HG02981 (cell line): ENCODE measurements at regions not wholly inside any gene's neighbourhood (a gene's known extent, or its start where the extent isn't known, plus 50 kb on each side); places are given as distances from the start of the nearest gene placed in this dataset.

Experiments used
- ATAC-seq: cut with Tn5 transposase; IDR thresholded peaks from one replicate; pipeline ENCODE4 v1.9.1; 2021; ENCODE audit warnings: mild to moderate bottlenecking, moderate library complexity; ENCODE audit not compliant: unreplicated experiment

DNA sequence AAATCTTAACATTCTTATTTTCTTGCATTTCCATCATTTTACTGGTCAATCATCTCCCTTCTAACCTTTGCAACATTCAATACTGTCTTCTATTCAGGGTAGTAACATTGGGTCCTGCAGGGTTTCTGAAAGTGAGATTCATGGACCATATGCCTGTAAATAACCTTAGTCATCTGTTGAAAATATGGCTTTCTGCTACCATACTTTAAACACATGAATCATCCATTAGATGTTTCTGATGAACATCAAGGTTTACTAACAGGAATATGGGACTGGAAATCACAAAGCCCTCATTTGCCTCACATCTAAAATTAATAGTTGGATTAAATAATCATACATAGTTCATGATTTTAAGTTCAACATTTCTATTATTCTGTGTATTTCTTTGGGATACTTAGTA, 475.9 kb upstream of the MARCKS start:
- no peak for ATAC-seq

- peak; percentile 87 for ATAC-seq
Observed at GRCh38 chr6:113381959-113382358, 475.2 kb upstream of the MARCKS start.

DNA sequence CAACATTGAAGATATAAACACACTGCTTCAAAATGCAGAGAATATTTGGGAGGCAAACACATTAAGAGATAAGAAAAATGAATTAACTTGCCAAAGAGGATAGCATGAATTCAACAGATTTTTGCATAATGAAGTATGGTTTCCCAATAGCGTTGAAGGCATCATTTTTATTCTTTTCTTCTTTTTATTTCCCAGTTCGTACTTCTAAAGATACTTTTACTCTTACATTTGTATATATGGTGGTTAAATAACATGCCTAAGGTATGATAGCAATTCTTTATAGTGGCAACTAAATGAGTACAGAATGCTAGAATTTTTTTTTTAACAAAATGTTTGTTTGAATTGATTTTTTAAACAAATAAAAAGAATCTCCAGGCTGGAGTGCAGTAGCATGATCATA, 473.4 kb upstream of the MARCKS start:
- no peak for ATAC-seq

- ATAC-seq, result no peak
Observed at GRCh38 chr6:113385020-113385431, 472.1 kb upstream of the MARCKS start.

DNA sequence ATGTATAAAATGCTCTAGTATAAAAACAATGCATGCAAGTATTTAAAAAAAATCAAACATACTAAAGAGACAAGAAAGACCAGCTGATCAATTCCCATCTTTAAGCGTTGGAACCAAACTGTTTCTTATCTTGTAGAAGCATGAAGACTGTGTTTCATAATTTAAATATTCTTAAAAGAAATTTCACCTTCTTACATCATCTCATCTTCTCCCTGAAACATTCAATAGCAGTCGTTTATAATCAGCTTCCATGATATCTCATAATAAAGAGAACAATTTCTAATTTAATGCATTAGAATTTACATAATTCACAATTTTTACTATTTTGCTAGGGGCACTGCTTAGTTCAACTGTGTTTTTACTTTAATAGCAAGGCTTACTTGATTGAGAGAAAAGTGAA, 468.1 kb upstream of the MARCKS start:
- ATAC-seq, result no peak

DNA sequence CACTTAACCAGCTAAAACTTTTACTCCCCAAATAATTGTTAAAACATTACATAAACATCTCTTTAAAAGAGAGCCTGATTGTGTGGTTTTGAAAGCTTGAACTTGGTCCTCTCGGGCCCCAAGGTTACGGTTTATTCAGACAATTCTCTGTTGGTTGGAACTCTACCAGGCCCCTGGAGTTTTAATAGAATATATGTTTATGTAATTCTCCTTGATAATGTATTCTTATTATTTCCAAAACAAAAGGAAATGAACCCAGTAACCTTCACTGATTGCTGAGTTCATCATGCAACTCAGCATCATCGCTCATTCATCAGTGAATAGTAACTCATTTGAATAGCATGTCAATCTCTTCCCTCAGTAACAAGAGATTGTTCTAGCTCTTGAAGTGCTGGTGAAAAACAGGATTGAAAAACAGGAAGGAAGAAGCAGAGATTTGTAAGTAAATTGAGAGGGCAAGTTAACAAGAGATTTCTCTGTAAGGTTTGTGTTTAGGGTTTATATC, 464.5 kb upstream of the MARCKS start:
- no peak for ATAC-seq

- ATAC-seq, result no peak
Observed at GRCh38 chr6:113394216-113394615, 462.9 kb upstream of the MARCKS start.

GRCh38 chr6:113394729-113395128, 462.4 kb upstream of the MARCKS start:
- ATAC-seq, result no peak

GRCh38 chr6:113396730-113397129, 460.4 kb upstream of the MARCKS start:
- ATAC-seq, result no peak

DNA sequence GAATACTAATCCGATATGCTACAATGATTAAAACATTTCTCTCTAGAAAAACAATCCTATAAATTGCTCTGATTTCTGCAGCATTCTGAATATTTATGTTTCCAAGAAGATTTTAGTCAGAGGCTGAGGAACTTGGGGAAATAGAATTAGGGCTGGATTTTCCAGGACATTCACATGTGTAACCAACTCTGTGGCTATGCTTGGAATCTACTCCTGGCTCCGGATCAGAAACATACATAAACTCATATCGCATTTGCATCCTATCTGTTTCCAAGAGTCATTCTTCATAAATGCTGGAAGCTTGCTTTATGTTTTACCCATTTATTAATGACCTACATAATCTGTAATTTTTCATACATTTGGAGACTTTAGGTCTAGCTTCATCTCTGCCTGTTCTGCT, 459.9 kb upstream of the MARCKS start:
- no peak for ATAC-seq

DNA sequence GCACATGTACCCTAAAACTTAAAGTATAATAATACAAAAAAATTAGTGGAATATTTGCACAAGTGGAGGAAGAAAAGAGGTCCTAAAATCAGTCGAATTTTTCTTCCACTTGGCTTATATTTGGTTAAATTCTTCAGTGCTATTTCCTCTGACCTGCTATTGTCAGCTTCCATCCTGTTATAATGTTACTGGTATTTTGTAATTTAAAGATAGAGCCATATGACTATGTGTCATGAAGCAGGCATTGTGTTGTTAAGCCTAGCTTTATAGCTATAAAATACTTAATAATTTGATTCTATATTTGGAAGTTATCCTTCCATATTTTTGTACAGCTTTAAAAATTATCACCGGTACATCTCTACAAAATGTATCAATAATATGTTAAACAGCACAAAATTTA, 455.9 kb upstream of the MARCKS start:
- no peak for ATAC-seq

DNA sequence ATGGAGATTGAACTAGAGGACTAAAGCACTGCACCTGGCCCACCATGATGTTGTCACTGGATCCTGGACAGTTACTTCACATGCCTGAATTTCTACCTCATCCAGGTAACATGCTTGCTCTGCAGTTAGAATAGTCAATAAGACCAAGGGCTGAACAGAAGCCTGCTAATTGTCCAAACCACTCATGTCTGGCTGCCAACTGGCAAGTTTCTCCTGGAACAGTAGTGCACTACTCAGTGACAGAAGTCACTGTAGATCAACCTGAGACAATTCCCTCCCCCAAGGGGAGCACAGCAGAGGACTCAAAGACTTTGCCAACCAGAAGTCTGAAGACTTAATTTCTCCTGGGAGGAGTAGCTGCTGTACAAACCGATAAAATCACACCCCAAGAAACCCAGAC, 454.6 kb upstream of the MARCKS start:
- ATAC-seq, result no peak

GRCh38 chr6:113403966-113404595, 453.1 kb upstream of the MARCKS start:
- no peak for ATAC-seq

DNA sequence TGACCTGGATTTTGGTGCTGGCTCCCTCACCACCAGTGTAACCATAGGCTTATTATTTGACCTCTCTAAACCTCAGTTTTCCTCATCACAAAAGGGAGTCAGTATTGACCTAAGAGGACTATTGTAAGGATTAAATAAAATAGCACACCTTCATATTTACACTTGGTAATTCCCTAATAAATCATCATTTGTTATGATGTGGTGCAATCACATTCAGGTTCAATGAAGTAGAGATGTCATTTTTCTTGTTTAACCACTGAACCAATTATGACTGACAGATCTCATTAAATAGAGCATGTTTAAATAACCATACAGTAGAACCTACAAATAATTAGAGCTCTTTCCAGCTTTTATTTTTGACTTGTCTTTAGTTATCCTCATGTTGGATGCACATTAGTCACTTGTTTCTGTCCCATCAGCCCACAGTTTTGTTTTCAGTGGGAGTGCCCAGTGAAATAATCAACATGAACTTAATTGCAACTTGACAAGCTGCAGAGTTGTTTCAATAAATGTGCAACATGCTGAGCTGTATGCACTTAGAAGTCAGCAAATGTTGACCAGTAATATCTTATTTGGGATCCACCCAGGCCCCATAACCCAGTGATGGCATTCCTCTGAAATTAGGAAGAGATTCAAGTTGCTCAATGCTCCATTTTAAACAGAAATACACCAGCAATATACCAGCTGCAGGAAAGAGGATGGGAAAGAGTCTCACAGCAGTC, 451.7 kb upstream of the MARCKS start:
- no peak for ATAC-seq

DNA sequence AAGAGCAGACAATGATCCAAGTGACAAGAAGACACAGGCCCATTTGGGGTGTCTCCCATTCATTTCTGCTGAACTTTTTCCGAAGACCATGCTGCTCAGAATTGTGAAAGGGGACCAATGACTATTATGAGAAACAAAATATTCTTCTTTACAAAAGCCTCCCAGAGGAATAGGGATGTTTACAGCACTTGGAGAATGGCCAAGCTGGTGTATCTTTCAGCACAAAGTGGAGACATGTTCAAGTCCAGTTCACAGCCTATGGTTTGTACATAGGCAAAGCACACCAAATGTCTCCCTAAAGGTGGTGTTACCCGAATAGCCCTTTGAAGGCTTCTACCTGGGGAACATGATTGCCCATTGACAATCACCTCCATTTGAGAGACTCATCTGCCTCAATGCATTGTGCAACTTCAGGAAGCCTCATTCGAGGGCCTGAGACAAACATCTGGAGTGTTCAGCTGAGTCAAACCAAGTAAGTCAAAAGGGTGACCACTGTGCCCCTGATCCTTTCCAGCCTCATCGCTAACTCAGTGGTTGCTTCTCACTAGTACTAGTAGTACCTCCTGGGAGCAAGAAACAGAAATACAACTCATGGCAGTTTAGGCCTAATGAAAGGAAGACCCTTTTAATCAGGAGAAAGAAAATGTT, 451.0 kb upstream of the MARCKS start:
- no peak for ATAC-seq

GRCh38 chr6:113411011-113411410, 446.1 kb upstream of the MARCKS start:
- no peak for ATAC-seq

GRCh38 chr6:113412589-113413357, 444.4 kb upstream of the MARCKS start:
- no peak for ATAC-seq

- no peak for ATAC-seq
Observed at GRCh38 chr6:113414511-113414910, 442.6 kb upstream of the MARCKS start.

- ATAC-seq, result no peak
Observed at GRCh38 chr6:113416170-113416569, 441.0 kb upstream of the MARCKS start.

DNA sequence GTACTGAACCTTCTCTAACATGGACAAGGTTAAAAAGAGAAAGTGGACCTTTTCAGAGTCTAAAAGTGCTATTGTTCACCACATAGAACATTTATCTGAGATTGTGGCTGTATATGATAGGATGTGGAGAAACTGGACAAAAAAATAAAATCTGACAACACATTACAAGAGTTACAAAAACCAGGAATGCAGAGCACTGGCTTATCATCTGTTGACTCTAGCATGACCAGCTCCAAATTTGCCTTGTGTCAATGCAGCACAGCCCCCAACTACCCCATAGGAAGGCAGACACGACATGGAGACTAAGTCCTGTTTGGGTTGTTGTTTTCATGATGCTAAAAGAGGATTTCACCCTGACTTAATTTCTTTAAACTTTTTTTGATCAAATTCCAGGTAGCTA, 436.9 kb upstream of the MARCKS start:
- ATAC-seq, result no peak

- ATAC-seq, result no peak
Observed at GRCh38 chr6:113421997-113422396, 435.1 kb upstream of the MARCKS start.
